H54 (cell line): ENCODE measurements at regions not wholly inside any gene's neighbourhood (a gene's known extent, or its start where the extent isn't known, plus 50 kb on each side); places are given as distances from the start of the nearest gene placed in this dataset.

ENCODE experiments used
- DNase-seq: peaks from one replicate; pipeline ENCODE4 v3.0.0; 2011; ENCODE audit warnings: low spot score, mixed read lengths; ENCODE audit not compliant: insufficient read length
- FAIRE-seq: peaks from 3 replicates; lab custom pipeline; 2011; peaks lifted over from hg19 to GRCh38; lab: Jason Lieb, UNC
- POLR2A ChIP-seq: IDR thresholded peaks from 2 replicates; pipeline ENCODE4 v1.6.1; 2011; ENCODE audit warnings: low read depth, mild to moderate bottlenecking, low read length

- TF ChIP-seq POLR2A = no peak
- peak; percentile 15 for FAIRE-seq
- DNase-seq = no peak
Measured at GRCh38 chr5:28543473-28544098, 1505.2 kb upstream of the CDH9 start.

DNA sequence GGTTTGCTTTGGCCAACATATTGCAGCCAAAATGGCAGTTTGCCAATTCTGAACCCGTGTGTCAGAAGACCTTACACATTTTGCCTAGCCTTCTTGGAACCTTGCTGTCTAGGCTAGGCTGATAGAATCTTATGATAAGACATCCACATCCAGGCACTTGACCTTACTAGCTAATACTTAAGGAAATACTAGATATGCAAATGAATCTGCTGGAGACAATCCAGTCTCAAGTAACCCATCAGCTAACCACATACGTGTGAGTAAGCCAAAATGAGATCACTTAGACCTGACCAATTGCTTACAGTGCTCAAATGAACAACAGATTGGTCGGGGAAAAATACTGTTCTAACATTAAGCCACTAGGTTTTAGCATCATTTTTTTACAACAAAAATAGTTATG, 1504.6 kb upstream of the CDH9 start:
- peak; percentile 98 for FAIRE-seq
- DNase-seq = peak; percentile 17
- no peak for TF ChIP-seq POLR2A

- TF ChIP-seq POLR2A = no peak
- FAIRE-seq (peak; percentile 97), DNase-seq (no peak)
Measured at GRCh38 chr5:28523888-28524635, 1485.7 kb upstream of the CDH9 start.

- FAIRE-seq (no peak), DNase-seq (no peak)
- no peak for TF ChIP-seq POLR2A
Measured at GRCh38 chr5:28523416-28523815, 1485.0 kb upstream of the CDH9 start.

DNA sequence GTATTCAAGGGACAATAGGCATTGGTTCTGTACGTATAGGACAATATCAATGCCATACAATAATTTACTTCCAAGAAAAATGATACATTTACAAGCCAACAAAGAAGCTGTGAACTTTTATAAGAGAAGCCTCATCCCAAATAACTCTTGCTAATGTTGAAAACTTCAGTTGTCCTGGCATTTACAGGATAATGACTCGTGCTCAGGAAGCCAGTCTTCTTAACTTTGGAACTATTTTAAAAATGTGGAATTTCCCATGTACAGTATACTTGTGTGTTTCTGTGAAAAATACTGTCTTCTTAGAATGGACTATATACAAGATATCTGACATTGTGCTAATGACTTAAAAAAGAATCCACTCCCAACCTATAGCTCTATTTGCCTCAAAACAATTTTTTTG, 1479.3 kb upstream of the CDH9 start:
- DNase-seq = no peak
- no peak for TF ChIP-seq POLR2A
- peak; percentile 75 for FAIRE-seq

DNA sequence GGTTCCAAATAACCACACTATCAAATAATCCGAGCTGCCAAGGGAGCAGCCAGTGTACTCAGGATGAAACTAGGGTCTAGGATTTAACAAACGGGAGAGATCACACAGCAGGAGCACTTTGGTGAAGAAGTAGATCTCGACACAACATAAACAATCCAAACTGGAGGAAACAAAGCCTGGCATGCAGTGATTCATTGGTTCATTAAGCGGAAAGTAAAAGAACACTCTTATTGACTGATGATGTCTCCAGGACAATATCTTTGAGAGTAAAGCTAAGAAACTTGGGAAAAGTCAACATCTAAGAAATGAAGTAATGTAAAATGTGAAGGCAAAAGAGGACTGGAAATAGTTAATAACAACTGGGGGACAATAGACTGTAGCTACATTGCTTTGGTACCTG, 1478.3 kb upstream of the CDH9 start:
- no peak for TF ChIP-seq POLR2A
- FAIRE-seq (no peak), DNase-seq (no peak)

GRCh38 chr5:28512648-28513047, 1474.3 kb upstream of the CDH9 start:
- no peak for DNase-seq
- TF ChIP-seq POLR2A = no peak
- no peak for FAIRE-seq

DNA sequence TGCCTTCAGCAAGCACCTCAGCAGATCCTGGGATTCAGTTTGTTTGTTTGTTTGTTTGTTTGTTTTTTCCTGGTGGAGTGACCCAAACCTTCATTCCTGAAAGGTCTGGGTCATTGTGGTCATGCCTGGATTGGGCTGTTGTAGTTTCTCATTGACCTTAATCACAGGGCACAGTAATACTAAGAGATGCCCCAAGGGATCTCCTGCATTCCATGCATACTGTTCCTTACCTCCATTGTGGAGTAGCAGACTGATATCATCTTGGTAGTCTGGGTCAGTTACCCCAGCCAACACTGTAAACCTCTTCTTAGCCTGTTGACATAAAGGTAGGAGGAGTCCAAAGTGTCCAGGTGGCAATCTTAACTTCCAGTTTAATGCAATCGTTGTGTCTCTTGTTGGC, 1466.7 kb upstream of the CDH9 start:
- TF ChIP-seq POLR2A = no peak
- FAIRE-seq (no peak), DNase-seq (no peak)

DNA sequence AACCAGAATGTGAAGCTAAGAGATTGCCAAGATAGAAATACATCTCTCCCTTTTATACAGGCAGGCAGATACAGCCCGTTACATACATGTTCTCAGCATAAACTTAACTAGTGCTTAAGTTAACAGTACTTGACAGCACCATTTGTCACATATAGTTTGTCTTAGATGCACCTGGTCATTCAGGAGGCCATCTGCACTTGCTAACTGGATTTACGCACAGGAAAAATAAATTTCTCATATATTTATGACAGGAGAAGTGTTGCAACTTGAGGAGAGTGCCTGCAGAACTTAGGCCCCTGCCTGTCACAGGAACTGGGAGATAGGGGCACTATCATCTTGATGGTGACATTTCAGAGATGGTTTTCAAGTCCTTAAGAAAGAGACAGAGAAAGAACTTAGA, 1462.1 kb upstream of the CDH9 start:
- FAIRE-seq = peak; percentile 58
- no peak for DNase-seq
- TF ChIP-seq POLR2A = no peak

DNA sequence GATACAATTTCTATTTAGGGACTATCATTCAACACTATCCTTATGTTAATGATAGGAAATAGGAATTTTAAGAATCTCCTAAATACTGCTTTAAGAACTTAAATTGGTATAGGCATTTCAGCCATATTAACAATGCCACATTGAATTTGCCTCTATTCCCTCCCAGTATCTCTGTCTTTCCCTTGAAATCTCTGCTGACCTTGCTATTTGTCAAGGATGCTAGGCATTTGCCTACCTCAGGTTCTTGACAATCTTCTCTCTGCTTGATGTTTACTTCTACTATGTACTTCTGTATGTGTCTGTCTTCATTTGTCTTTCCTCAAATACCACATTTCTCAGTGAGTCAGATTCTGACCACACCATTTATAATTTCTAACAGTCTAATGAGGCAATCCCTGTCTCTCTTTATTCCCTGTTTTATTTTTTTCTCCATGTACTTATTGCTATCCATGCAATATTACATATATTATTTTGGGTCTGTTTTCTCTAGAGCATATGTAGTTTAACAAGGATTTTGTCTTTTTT, 1461.4 kb upstream of the CDH9 start:
- DNase-seq (no peak), FAIRE-seq (peak; percentile 81)
- TF ChIP-seq POLR2A = no peak

GRCh38 chr5:28495876-28496275, 1457.5 kb upstream of the CDH9 start:
- no peak for TF ChIP-seq POLR2A
- DNase-seq (no peak), FAIRE-seq (peak; percentile 55)

GRCh38 chr5:28493456-28493855, 1455.1 kb upstream of the CDH9 start:
- no peak for DNase-seq
- no peak for FAIRE-seq
- no peak for TF ChIP-seq POLR2A

DNA sequence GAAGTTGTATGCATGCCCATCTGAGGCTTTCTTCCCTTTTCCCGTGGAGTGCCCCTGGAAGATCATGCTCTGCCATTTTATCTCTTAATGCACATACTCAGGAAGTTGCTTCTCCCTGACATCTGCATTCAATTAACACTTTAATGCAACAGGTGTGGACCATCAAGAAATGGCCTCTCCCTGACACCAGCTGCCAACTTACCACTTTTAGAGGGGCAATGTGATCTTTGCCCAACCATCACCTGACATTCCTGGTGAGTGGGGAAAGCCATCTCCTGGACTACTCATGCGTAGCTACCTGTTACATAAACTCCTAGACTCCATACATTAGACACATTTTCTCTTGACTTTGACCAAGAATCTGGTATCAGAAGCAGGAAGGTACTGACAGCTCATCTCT, 1450.4 kb upstream of the CDH9 start:
- FAIRE-seq = no peak
- no peak for DNase-seq
- TF ChIP-seq POLR2A = no peak

GRCh38 chr5:28483327-28484025, 1445.1 kb upstream of the CDH9 start:
- FAIRE-seq (no peak), DNase-seq (no peak)
- no peak for TF ChIP-seq POLR2A

DNA sequence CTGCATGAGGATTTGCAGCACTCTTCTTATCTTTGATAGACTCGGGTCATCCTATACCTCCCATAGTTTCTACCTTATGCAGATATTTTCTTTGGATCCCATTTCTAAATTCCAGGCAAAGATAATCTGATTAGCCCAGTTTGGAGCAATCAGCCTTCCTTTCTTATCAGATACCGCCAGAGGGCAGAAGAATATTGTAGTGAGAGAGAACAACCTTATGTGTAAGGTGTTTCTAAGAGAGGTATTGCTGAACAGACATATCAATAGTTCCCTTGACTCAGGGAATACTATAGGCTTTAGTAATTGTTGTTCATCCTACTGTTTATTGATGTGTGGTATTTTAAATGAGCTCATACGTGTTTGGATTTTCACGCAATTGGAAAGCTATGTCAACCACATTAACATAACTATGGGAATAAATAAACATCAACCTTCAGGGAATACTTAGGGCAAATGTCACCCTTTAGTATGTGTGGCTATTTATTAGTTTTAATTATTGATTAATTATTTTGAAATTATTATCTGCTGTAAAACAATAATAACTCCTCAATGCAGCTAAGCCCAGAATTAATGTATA, 1435.2 kb upstream of the CDH9 start:
- DNase-seq (no peak), FAIRE-seq (peak; percentile 80)
- no peak for TF ChIP-seq POLR2A
